Head of caudate nucleus (tissue), 42 donors: ENCODE measurements at regions not wholly inside any gene's neighbourhood (a gene's known extent, or its start where the extent isn't known, plus 50 kb on each side); places are given as distances from the start of the nearest gene placed in this dataset.
"Not testable (repeated sequence)": the region's sequence is repeated elsewhere in the genome, so short reads cannot be mapped to it uniquely, and the experiment has no call there.

Experiments
- DNase-seq, 42 donors: peaks; one replicate each; pipeline versions ENCODE4 v3.0.0 to v3.0.0-alpha.2; 2020 to 2021; ENCODE audit warnings: mixed read lengths in 7 of 42
- intact Hi-C: fragments of 100-400 bp; cut with DNase I; formaldehyde crosslinking; loops from one replicate; pipeline ENCODE4 v1.15.0; 2022

- no peak for DNase-seq
- intact Hi-C loops, result no loop called here
Measured at GRCh38 chr3:103494011-103494410, 1059.2 kb downstream of the ZPLD1 start.

GRCh38 chr3:103494512-103494911 is 1059.7 kb downstream of the ZPLD1 start:
- no peak for DNase-seq
- intact Hi-C loops, result no loop called here

- intact Hi-C loops, result no loop called here
Measured at GRCh38 chr3:103495186-103495585, 1060.4 kb downstream of the ZPLD1 start.

GRCh38 chr3:103499132-103499900 is 1064.5 kb downstream of the ZPLD1 start:
- no peak for DNase-seq
- intact Hi-C loops, result no loop called here

More at GRCh38 chr3:103495186-103495585, 1060.4 kb downstream of the ZPLD1 start:
- no peak for DNase-seq

- no peak for DNase-seq
- intact Hi-C loops, result no loop called here
Measured at GRCh38 chr3:103499967-103500366, 1065.2 kb downstream of the ZPLD1 start.

- intact Hi-C loops, result no loop called here
- no peak for DNase-seq
Measured at GRCh38 chr3:103510760-103511159, 1075.9 kb downstream of the ZPLD1 start.

- intact Hi-C loops, result no loop called here
- no peak for DNase-seq
Measured at GRCh38 chr3:103511891-103512290, 1077.1 kb downstream of the ZPLD1 start.

GRCh38 chr3:103512595-103512994 is 1077.8 kb downstream of the ZPLD1 start:
- intact Hi-C loops, result no loop called here

GRCh38 chr3:103513003-103513402 is 1078.2 kb downstream of the ZPLD1 start:
- DNase-seq, result no peak
- intact Hi-C loops, result no loop called here

More at GRCh38 chr3:103512595-103512994, 1077.8 kb downstream of the ZPLD1 start:
- no peak for DNase-seq

- intact Hi-C loops, result no loop called here
- DNase-seq, result no peak
Measured at GRCh38 chr3:103515116-103515515, 1080.3 kb downstream of the ZPLD1 start.

- no peak for DNase-seq
- intact Hi-C loops, result no loop called here
Measured at GRCh38 chr3:103516950-103517349, 1082.1 kb downstream of the ZPLD1 start.

- intact Hi-C loops, DNase-seq: not testable (repeated sequence)
Measured at GRCh38 chr3:103531327-103531726, 1096.5 kb downstream of the ZPLD1 start.

- intact Hi-C loops, result no loop called here
- DNase-seq, result no peak
Measured at GRCh38 chr3:103532986-103533385, 1098.2 kb downstream of the ZPLD1 start.

- no peak for DNase-seq
- intact Hi-C loops, result no loop called here
Measured at GRCh38 chr3:103554451-103554850, 1119.6 kb downstream of the ZPLD1 start.

GRCh38 chr3:103564116-103564515 is 1129.3 kb downstream of the ZPLD1 start:
- intact Hi-C loops, DNase-seq: not testable (repeated sequence)

- DNase-seq, result no peak
- intact Hi-C loops, result no loop called here
Measured at GRCh38 chr3:103585809-103586208, 1151.0 kb downstream of the ZPLD1 start.

GRCh38 chr3:103589770-103590169 is 1155.0 kb downstream of the ZPLD1 start:
- intact Hi-C loops, result no loop called here
- no peak for DNase-seq

- intact Hi-C loops, result no loop called here
- DNase-seq, result no peak
Measured at GRCh38 chr3:103600844-103601243, 1166.0 kb downstream of the ZPLD1 start.

- intact Hi-C loops, result no loop called here
- DNase-seq, result no peak
Measured at GRCh38 chr3:103601666-103602065, 1166.9 kb downstream of the ZPLD1 start.

GRCh38 chr3:103609472-103609871 is 1174.7 kb downstream of the ZPLD1 start:
- intact Hi-C loops, result no loop called here
- DNase-seq, result no peak
